ENCODE measurements at regions not wholly inside any gene's neighbourhood (a gene's known extent, or its start where the extent isn't known, plus 50 kb on each side); places are given as distances from the start of the nearest gene placed in this dataset.

DNA sequence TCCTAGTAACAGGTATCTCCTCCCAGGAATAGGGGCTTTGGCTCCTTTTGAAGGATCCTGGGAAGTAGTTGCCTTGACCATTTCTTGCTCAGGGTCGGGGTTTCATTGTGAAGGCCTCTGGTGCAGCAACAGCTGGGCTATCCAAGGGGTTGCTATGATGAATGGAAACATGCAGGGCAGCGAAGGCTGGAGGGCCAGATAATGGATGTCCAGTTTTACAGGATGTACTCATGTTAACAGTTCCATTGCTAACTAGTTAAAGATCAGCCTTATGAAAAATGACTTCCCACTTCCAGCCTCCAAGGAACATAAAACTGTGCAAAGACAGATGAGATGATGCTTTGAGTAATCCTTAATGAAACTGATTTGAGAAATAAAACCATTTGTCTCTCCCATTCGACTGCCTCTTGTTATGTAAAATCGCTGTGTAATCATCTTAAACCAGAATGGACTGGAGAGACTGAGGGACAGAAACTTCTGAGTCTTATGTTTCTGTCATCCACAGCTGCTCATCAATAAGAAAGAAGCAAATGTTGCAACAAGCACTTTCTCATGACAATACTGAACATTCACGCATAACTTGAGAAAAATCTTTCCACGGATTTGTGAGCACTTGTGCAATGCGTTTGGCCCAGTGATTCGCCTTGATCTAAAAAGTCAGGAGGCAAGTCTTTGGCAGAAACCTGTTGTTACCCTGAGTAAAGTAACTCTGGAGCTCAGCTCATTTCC is 473.5 kb upstream of the RGMA start:
- ChIA-PET RAD21 (ENCODE audit: low non-redundant PET in 1 of 2, low total read pairs in 2 of 2, uncharacterized antibody in 2 of 2, unreplicated experiment in 2 of 2) (no interaction called here), CTCF (no interaction called here), POLR2A (no interaction called here)
- Histone ChIP-seq H3K4me1 (ENCODE audit: control insufficient read depth in 1 of 2, insufficient read depth in 2 of 2, low read length in 2 of 2) (no peaks in the 10 kb centered on the region), H3K4me3 (replicated peaks in 1 of 2; ENCODE audit: low read depth in 1 of 2, low read length in 2 of 2) (no peak overlapping the region), H3K79me2 (ENCODE audit: insufficient read depth, low read length) (no peaks in the 10 kb centered on the region), H3K27me3 (ENCODE audit: insufficient read depth, low read length) (no peaks in the 10 kb centered on the region), H4K20me1 (ENCODE audit: insufficient read depth) (no peaks in the 10 kb centered on the region), H3K27ac (ENCODE audit: low read depth, low read length) (no peak overlapping the region), H3K9me3 (ENCODE audit: control insufficient read depth in 1 of 2, insufficient read depth in 1 of 2, low read depth in 1 of 2, low read length in 2 of 2) (no peaks in the 10 kb centered on the region), H3K9ac (ENCODE audit: low read length) (no peak overlapping the region), H3K4me2 (ENCODE audit: low read length) (no peak overlapping the region), H2AFZ (ENCODE audit: low read depth, low read length, poor library complexity, severe bottlenecking) (no peak overlapping the region), H3K36me3 (ENCODE audit: control insufficient read depth in 1 of 2, insufficient read depth in 2 of 2, low read length in 2 of 2) (no peaks in the 10 kb centered on the region), H3K9me2 (ENCODE audit: insufficient read depth) (no peaks in the 10 kb centered on the region)
- DNase-seq (ENCODE audit: low read depth, low spot score): no peak
- BruUV-seq (replicated peaks): no TSS peak
- intact Hi-C loops (cut with micrococcal nuclease): no loop called here
- no peak for TF ChIP-seq SIN3A (IDR thresholded peaks at IDR 0.05; ENCODE audit: low read depth)
- no peak for TF ChIP-seq POLR2AphosphoS5 (IDR thresholded peaks at IDR 0.05; ENCODE audit: low read depth, low read length)
- TF ChIP-seq CBX3 (IDR thresholded peaks at IDR 0.05; ENCODE audit: low read depth): no peak
- TF ChIP-seq REST (IDR thresholded peaks at IDR 0.05; ENCODE audit: low read depth): no peak
- no peak for TF ChIP-seq EGR1 (IDR thresholded peaks at IDR 0.05; ENCODE audit: low read depth)
- no peak for TF ChIP-seq FOSL1 (IDR thresholded peaks at IDR 0.05; ENCODE audit: low read depth)
- TF ChIP-seq SP1 (IDR thresholded peaks at IDR 0.05; ENCODE audit: low read depth): no peak
- TF ChIP-seq MAX (IDR thresholded peaks at IDR 0.05): no peak
- TF ChIP-seq, protein P1, sequence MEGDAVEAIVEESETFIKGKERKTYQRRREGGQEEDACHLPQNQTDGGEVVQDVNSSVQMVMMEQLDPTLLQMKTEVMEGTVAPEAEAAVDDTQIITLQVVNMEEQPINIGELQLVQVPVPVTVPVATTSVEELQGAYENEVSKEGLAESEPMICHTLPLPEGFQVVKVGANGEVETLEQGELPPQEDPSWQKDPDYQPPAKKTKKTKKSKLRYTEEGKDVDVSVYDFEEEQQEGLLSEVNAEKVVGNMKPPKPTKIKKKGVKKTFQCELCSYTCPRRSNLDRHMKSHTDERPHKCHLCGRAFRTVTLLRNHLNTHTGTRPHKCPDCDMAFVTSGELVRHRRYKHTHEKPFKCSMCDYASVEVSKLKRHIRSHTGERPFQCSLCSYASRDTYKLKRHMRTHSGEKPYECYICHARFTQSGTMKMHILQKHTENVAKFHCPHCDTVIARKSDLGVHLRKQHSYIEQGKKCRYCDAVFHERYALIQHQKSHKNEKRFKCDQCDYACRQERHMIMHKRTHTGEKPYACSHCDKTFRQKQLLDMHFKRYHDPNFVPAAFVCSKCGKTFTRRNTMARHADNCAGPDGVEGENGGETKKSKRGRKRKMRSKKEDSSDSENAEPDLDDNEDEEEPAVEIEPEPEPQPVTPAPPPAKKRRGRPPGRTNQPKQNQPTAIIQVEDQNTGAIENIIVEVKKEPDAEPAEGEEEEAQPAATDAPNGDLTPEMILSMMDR (IDR thresholded peaks at IDR 0.05 in 2 of 3, conservative IDR thresholded peaks at IDR 0.05 in 1 of 3; ENCODE audit: borderline replicate concordance in 1 of 3, insufficient read depth in 1 of 3, low read depth in 2 of 3, low read length in 2 of 3): no peak
- TF ChIP-seq YY1 (IDR thresholded peaks at IDR 0.05; ENCODE audit: extremely low read depth, insufficient replicate concordance, low read depth, low read length): no peak
- no peak for TF ChIP-seq POLR2A (IDR thresholded peaks at IDR 0.05; ENCODE audit: borderline replicate concordance, extremely low read depth, insufficient read depth, insufficient read length)
- ATAC-seq: no peak
